ENCODE measurements at regions not wholly inside any gene's neighbourhood (a gene's known extent, or its start where the extent isn't known, plus 50 kb on each side); places are given as distances from the start of the nearest gene placed in this dataset.

DNA sequence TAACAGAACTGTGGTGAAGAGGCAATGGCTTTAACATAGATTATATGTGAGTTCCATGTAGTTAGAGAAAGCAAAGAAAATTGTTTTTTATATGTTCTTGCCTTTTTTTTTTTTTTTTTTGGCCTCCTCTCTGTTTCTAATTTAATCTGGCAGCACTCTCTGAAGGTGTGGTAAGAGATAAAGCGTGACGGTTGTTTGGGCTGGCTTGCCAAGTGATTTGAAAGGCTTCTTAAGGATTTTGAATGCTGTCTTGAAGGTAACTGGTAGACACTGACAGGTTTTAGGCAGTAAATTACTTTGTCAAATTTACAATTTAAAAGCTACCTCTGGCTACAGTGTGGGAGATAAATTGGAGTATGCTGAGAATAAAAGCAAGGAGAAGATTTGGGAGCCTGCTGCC is 269.3 kb upstream of the HS3ST1 start:
- no peak overlapping the region for H3K4me3 ChIP-seq (ENCODE audit: low read depth, low read length)
- TF ChIP-seq, protein P1, sequence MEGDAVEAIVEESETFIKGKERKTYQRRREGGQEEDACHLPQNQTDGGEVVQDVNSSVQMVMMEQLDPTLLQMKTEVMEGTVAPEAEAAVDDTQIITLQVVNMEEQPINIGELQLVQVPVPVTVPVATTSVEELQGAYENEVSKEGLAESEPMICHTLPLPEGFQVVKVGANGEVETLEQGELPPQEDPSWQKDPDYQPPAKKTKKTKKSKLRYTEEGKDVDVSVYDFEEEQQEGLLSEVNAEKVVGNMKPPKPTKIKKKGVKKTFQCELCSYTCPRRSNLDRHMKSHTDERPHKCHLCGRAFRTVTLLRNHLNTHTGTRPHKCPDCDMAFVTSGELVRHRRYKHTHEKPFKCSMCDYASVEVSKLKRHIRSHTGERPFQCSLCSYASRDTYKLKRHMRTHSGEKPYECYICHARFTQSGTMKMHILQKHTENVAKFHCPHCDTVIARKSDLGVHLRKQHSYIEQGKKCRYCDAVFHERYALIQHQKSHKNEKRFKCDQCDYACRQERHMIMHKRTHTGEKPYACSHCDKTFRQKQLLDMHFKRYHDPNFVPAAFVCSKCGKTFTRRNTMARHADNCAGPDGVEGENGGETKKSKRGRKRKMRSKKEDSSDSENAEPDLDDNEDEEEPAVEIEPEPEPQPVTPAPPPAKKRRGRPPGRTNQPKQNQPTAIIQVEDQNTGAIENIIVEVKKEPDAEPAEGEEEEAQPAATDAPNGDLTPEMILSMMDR (IDR thresholded peaks at IDR 0.05; ENCODE audit: borderline replicate concordance, insufficient read depth, low read depth, low read length) = no peak

DNA sequence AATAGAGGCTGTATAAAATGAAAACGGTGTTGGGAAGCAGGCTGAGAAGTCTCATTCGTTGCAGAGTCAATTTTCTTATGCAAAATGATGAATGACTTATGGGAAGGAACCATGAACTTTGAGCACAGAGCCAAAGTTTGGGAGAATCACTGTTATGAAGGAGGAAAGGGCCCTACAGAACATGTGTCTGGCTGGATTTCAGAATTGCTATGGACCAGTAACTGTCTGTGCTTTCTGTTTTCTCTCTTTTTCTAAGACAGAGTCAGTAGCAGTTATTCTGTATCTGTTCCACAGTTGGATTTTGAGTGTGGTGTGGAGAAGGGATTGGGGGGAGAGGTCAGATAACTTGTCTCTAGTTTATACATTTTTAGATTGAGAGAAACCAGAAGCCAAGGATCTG is 265.0 kb upstream of the HS3ST1 start:
- TF ChIP-seq, protein P1 (IDR thresholded peaks at IDR 0.05; ENCODE audit: borderline replicate concordance, insufficient read depth, low read depth, low read length) = no peak
- no peak overlapping the region for H3K4me3 ChIP-seq (ENCODE audit: low read depth, low read length)

DNA sequence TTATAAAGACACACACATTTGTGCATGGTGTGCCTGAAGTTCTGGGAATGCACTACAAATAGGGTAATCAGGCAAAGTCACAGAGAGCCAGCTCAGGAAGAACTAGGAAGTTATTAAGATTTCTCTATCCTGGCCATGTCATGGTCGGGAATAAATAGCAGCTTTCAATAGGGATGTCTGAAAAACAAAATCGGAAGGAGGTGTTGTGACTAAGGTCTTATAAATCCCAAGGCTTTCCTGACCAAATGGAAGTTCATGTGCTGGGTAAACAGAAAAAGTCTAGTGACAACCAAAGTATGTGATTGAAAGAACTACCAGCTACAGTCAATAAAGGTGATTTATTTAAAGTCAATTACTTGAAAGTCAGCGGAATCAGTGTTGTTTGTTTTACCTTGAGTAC is 262.5 kb upstream of the HS3ST1 start:
- TF ChIP-seq, protein P1 (IDR thresholded peaks at IDR 0.05; ENCODE audit: borderline replicate concordance, insufficient read depth, low read depth, low read length) = no peak
- no peak overlapping the region for H3K4me3 ChIP-seq (ENCODE audit: low read depth, low read length)

DNA sequence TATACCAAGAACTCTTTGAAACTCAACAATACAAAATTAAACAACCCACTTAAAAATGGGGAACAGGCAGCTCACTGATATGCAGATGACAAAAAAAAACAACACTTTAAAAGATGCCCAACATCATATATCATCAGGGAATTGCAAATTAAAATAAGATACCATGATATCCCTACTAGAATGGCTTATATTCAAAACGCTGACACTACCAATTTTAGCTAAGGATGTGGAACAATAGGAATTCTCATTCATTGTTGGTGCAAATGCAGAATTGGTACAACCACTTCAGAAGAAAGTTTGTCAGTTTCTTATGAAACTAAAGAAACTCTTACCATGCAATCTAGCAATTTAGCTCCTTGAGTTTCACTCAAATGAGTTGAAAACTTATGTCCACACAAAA is 259.0 kb upstream of the HS3ST1 start:
- no peak overlapping the region for H3K4me3 ChIP-seq (ENCODE audit: low read depth, low read length)
- TF ChIP-seq, protein P1 (IDR thresholded peaks at IDR 0.05; ENCODE audit: borderline replicate concordance, insufficient read depth, low read depth, low read length) = no peak

DNA sequence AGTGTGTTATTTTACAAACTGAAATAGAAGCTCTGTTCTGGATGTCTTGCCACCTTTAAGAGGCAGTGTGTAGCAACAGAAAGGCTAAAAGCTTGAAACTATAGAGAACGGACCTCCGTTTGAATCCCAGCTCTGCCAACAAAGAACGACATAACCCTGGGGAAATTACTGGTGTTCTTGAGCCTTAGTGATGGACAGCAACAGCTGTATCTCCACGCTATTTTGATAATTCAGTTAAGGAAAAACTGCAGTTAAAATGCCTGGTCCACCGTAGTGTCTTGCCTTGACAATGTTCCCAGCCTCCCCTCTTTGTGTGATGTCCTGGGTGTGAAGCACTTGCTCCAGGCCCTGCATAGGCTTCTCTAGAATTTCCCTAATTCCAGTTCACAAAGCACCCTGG is 256.8 kb upstream of the HS3ST1 start:
- H3K4me3 ChIP-seq (ENCODE audit: low read depth, low read length) = no peak overlapping the region
- TF ChIP-seq, protein P1 (IDR thresholded peaks at IDR 0.05; ENCODE audit: borderline replicate concordance, insufficient read depth, low read depth, low read length) = no peak

DNA sequence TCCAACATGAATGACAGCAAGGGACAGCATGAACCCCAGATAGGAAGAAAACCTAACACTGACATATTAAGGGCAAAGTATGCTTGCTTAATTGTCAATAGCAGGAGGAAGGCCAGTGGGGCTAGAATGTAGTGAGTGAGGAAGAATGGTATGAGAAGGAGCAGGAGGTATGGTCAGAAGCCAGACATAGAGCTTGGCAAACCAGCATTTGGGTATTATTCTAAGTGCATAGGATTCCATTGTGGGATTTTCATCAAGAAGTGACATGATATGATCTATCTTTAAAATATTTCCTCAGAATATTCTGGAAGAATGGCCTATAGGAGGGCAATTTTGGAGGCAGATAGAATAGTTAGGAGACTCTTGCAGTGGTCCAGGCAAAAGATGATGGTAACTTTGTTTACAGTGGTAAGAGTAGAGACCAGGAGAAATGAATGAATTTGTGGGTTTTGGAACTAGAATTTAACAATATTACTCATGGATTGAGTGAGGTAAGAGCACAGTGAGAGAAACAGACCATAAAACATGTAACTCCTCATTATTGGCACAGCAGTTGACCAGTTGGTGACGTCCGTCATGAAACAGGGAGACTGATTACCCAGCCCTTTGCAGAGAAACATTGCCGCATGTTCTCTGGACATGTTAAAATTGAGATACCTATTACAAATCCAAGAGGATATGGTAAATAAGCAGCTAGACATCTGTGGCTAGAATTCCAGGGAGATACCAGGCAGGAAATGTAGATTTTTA is 246.5 kb upstream of the HS3ST1 start:
- H3K4me3 ChIP-seq (ENCODE audit: low read depth, low read length) = no peak overlapping the region
- TF ChIP-seq, protein P1 (IDR thresholded peaks at IDR 0.05; ENCODE audit: borderline replicate concordance, insufficient read depth, low read depth, low read length) = no peak

DNA sequence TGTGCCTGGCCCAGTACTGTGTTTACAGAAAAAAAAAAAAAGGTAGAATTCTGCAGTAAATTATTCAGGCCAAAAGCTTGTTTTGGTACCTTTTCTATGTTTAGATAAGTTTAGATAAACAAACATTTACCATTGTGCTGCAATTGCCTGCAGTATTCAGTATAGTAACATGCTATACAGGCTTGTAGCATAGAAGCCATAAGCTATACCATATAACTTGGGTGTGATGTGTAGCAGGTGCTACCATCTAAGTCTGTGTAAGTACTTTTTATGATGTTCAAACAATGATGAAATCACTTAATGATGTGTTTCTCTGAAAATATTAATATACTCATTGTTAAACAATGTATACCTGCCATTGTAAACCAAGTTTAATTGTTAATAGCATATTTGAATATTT is 241.6 kb upstream of the HS3ST1 start:
- TF ChIP-seq, protein P1 (IDR thresholded peaks at IDR 0.05; ENCODE audit: borderline replicate concordance, insufficient read depth, low read depth, low read length) = no peak
- H3K4me3 ChIP-seq (ENCODE audit: low read depth, low read length) = no peak overlapping the region

Measured in GM12875 (cell line).